Mucosa of rectum (tissue), 2 donors: ENCODE measurements at regions not wholly inside any gene's neighbourhood (a gene's known extent, or its start where the extent isn't known, plus 50 kb on each side); places are given as distances from the start of the nearest gene placed in this dataset.

Source experiments
- H3K27ac ChIP-seq, 2 donors: one replicate each; pipeline ENCODE4 v1.7.0; 2013; ENCODE audit warnings: inconsistent platforms in 2 of 2, low read depth in 2 of 2, low read length in 2 of 2
- H3K27me3 ChIP-seq, 2 donors: one replicate each; pipeline ENCODE4 v1.7.0; 2013; ENCODE audit warnings: low read length in 2 of 2; ENCODE audit not compliant: control insufficient read depth in 2 of 2, insufficient read depth in 2 of 2
- H3K36me3 ChIP-seq, 2 donors: one replicate each; pipeline ENCODE4 v1.7.0; 2013; ENCODE audit warnings: low read length in 2 of 2; ENCODE audit not compliant: control insufficient read depth in 2 of 2, insufficient read depth in 2 of 2
- H3K4me1 ChIP-seq, 2 donors: one replicate each; pipeline ENCODE4 v1.7.0; 2013; ENCODE audit warnings: low read length in 2 of 2, mild to moderate bottlenecking in 1 of 2; ENCODE audit not compliant: control insufficient read depth in 2 of 2, insufficient read depth in 2 of 2
- H3K4me3 ChIP-seq, 2 donors: one replicate each; pipeline ENCODE4 v1.7.0; 2013; ENCODE audit warnings: low read length in 2 of 2
- H3K9ac ChIP-seq, 2 donors: one replicate each; pipeline ENCODE4 v1.7.0; 2013; ENCODE audit warnings: low read length in 2 of 2, low read depth in 1 of 2, mild to moderate bottlenecking in 1 of 2
- H3K9me3 ChIP-seq, 2 donors: one replicate each; pipeline ENCODE4 v1.7.0; 2013; ENCODE audit warnings: low read length in 2 of 2; ENCODE audit not compliant: control insufficient read depth in 2 of 2
- donor health status: healthy.
- donor health status: Normal muscosa, but diverticular disease.

DNA sequence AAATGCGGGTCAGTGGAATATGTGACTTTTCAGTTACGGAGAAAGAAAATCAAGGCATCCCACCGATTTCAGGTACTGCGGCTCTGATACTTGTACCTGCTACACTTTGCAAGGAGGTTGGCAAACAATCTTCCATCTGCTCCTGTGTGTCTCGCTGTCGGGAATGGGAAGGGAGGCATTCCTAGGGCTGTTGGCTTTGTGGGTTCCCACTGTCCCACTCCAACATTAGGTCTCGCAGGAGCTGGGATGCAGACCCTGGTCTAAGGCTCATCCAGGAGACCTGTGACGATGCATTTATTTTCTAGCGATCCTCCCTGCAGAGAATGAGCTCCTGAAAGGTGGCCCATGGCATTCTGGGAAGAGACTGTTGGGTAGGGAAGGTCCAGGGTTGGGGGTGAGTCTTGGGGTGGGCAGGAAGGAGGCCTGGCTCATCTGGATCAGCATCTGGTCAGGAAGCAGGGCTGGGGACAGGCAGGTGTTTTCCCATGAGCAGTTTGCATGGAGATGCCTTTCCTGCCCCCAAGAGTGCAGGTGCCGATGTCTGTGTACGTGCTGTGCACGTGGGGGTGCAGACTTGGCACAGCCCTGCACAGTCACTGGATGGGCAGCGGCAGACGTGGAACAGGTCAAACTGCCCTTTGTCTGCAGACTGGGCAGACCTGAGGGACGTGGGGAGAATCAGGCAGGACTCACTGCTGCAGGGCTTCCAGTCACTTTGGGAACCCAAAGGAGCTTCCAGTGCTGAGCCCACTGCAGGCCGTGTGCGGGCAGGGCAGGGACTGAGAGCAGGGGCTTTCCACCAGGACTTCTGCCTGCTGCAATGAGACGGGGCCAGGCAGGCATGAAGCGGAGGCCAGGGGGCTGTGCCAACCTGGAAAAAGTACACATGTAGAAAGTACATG is 152.4 kb downstream of the TEX29 start:
- no peaks in the 10 kb centered on the region for H3K27me3 ChIP-seq
- H3K9me3 ChIP-seq: no peaks in the 10 kb centered on the region
- no peak overlapping the region for H3K4me3 ChIP-seq
- no peaks in the 10 kb centered on the region for H3K4me1 ChIP-seq
- H3K27ac ChIP-seq: no peak overlapping the region
- H3K9ac ChIP-seq: no peak overlapping the region
- H3K36me3 ChIP-seq: no peaks in the 10 kb centered on the region

- Histone ChIP-seq H3K4me1 (no peaks in the 10 kb centered on the region), H3K9me3 (no peaks in the 10 kb centered on the region), H3K4me3 (no peak overlapping the region), H3K36me3 (no peaks in the 10 kb centered on the region), H3K9ac (no peak overlapping the region), H3K27ac (no peak overlapping the region), H3K27me3 (no peaks in the 10 kb centered on the region)
Observed at GRCh38 chr13:111474136-111475002, 153.9 kb downstream of the TEX29 start.

- H3K27ac ChIP-seq: no peak overlapping the region
- H3K27me3 ChIP-seq: no peaks in the 10 kb centered on the region
Observed at GRCh38 chr13:111475488-111475887, 155.0 kb downstream of the TEX29 start.

GRCh38 chr13:111476197-111476596 is 155.8 kb downstream of the TEX29 start:
- no peak overlapping the region for H3K9ac ChIP-seq
- no peak overlapping the region for H3K4me3 ChIP-seq
- H3K27me3 ChIP-seq: no peaks in the 10 kb centered on the region
- no peaks in the 10 kb centered on the region for H3K9me3 ChIP-seq
- H3K4me1 ChIP-seq: no peaks in the 10 kb centered on the region
- no peaks in the 10 kb centered on the region for H3K36me3 ChIP-seq
- no peak overlapping the region for H3K27ac ChIP-seq

More at GRCh38 chr13:111475488-111475887, 155.0 kb downstream of the TEX29 start:
- H3K9ac ChIP-seq: no peak overlapping the region
- no peaks in the 10 kb centered on the region for H3K9me3 ChIP-seq
- no peaks in the 10 kb centered on the region for H3K36me3 ChIP-seq
- H3K4me3 ChIP-seq: no peak overlapping the region
- H3K4me1 ChIP-seq: no peaks in the 10 kb centered on the region

DNA sequence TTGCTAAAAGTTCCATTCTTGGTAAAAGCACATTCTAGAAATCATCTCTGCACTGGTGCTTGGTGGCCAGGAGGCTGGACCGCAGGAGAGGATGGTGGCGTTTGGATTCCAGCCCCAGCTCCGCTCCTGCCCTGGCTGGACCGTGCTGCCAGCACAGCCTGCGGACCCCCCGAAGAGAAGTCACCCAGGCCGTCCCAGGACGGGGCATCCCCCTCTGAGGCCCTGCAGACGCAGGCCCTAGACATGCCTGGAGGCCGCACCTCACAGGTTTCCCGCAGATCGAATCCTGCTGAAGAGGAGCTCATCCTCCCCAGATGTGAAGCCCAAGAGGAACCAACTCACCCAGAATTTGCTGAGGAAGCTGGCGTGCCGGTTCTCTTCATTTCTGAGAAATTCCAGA is 159.0 kb downstream of the TEX29 start:
- Histone ChIP-seq H3K4me1 (no peaks in the 10 kb centered on the region), H3K27ac (no peak overlapping the region), H3K9ac (no peak overlapping the region), H3K36me3 (no peaks in the 10 kb centered on the region), H3K9me3 (no peaks in the 10 kb centered on the region), H3K4me3 (no peak overlapping the region), H3K27me3 (no peaks in the 10 kb centered on the region)

- H3K9ac ChIP-seq: no peak overlapping the region
- H3K27ac ChIP-seq: no peak overlapping the region
- no peaks in the 10 kb centered on the region for H3K4me1 ChIP-seq
- H3K36me3 ChIP-seq: no peaks in the 10 kb centered on the region
- H3K27me3 ChIP-seq: no peaks in the 10 kb centered on the region
- H3K4me3 ChIP-seq: no peak overlapping the region
- H3K9me3 ChIP-seq: no peaks in the 10 kb centered on the region
Observed at GRCh38 chr13:111480503-111480902, 160.1 kb downstream of the TEX29 start.

DNA sequence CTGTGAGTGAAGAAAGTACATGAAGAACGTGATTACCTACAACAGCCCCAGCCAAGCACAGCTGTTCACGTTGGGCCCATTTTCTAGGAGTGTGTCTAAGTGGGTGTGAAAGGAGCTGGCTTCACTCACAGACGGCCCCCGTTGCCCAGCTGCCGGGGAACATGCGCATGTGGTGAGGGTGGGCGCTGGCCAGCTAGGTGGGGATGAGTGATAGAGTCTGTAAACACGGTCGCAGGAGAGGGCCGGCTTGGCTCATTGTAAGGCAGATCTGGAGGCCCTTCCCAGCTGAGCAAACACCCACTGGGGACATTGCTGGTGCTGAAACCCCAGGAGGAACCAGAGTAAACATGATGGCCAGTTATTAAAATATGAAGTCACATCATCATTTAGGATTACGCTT is 160.5 kb downstream of the TEX29 start:
- H3K27ac ChIP-seq: no peak overlapping the region
- H3K9ac ChIP-seq: no peak overlapping the region
- no peaks in the 10 kb centered on the region for H3K36me3 ChIP-seq
- H3K9me3 ChIP-seq: no peaks in the 10 kb centered on the region
- H3K4me1 ChIP-seq: no peaks in the 10 kb centered on the region
- H3K4me3 ChIP-seq: no peak overlapping the region
- no peaks in the 10 kb centered on the region for H3K27me3 ChIP-seq

DNA sequence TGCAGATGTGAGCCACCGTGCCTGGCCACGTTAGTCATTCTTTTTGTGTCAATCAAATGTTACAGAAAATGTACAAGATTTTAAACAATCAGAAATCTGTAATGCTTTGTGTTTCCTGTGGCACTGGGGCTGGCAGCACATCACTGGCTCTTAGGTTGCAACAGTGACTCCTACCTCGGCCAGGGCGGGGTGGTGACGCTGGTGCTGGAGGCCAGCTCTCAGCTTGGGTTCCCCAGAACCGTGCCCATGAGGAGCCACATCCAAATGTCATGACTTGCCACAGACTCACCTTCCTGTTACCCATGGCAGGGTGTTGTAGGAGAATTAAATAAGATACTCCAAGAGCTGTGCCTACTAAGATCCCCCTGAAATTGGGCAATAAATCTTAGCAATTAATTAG is 161.7 kb downstream of the TEX29 start:
- no peak overlapping the region for H3K27ac ChIP-seq
- H3K4me1 ChIP-seq: no peaks in the 10 kb centered on the region
- H3K27me3 ChIP-seq: no peaks in the 10 kb centered on the region
- no peak overlapping the region for H3K4me3 ChIP-seq
- no peak overlapping the region for H3K9ac ChIP-seq
- no peaks in the 10 kb centered on the region for H3K36me3 ChIP-seq
- H3K9me3 ChIP-seq: no peaks in the 10 kb centered on the region

DNA sequence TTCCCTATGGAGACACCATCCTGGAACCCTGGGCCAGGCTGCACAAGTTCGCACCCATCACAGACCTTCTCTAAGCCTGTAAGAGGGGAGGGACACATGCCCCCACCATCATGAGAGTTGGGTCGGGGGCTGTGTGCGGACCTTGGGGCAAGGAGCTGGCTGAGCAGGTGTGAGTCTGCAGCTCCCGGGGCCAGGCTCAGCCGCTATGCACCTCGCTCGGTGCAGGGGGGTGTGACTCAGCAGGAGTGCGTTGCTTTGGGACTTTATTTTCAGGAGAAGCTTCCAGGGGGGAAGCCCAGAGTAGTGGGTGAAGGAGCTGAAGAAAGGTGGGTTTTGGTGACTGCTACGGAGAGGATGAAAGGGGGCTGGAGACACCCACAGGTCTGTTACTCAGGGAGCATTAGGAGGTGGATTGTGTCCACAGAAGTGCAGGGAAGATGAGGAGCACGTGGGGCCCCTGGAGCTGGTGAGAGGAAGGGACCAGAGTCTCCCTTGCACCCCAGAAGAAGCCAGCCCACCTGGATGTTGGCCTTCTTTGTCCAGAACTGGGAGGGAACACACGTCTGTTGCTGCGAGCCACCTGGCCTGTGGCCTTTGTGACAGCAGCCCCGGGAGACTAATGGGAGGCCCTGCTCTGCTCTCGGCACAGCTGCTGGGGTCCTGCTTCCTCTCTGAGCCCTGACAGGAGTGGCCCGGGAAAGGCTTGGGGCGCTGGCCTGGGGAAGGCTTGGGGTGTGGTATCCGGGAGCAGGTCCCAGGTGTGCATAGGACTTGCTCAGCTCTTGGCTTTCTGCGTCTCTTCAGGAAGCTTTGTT is 162.6 kb downstream of the TEX29 start:
- Histone ChIP-seq H3K4me1 (no peaks in the 10 kb centered on the region), H3K36me3 (no peaks in the 10 kb centered on the region), H3K27me3 (no peaks in the 10 kb centered on the region), H3K9ac (no peak overlapping the region), H3K27ac (no peak overlapping the region), H3K4me3 (no peak overlapping the region), H3K9me3 (no peaks in the 10 kb centered on the region)
